Activated CD4-positive, alpha-beta T cell treated with anti-CD3 and anti-CD28 coated beads, Interleukin-2, amount 10 ng/mL, durations not matched to agents 24 days and 14 days (primary cell): ENCODE measurements at regions not wholly inside any gene's neighbourhood (a gene's known extent, or its start where the extent isn't known, plus 50 kb on each side); places are given as distances from the start of the nearest gene placed in this dataset.
"Not testable (repeated sequence)": the region's sequence is repeated elsewhere in the genome, so short reads cannot be mapped to it uniquely, and the experiment has no call there.

Experiments used
- DNase-seq: peaks from one replicate; pipeline ENCODE4 v3.0.0; 2022
- H3K27ac Mint-ChIP-seq: one replicate; pipeline ENCODE4 v1.8.0; 2022; ENCODE audit warnings: mild to moderate bottlenecking, mixed read lengths
- H3K27me3 Mint-ChIP-seq: one replicate; pipeline ENCODE4 v1.8.0; 2022; ENCODE audit warnings: mixed read lengths
- H3K36me3 Mint-ChIP-seq: one replicate; pipeline ENCODE4 v1.8.0; 2022; ENCODE audit warnings: low read depth, mild to moderate bottlenecking, mixed read lengths
- H3K4me1 Mint-ChIP-seq: one replicate; pipeline ENCODE4 v1.8.0; 2021; ENCODE audit warnings: mixed read lengths
- H3K4me3 Mint-ChIP-seq: one replicate; pipeline ENCODE4 v1.8.0; 2022; ENCODE audit warnings: mild to moderate bottlenecking, moderate library complexity, mixed read lengths
- H3K9me3 Mint-ChIP-seq: one replicate; pipeline ENCODE4 v1.8.0; 2021; ENCODE audit warnings: mixed read lengths
- intact Hi-C: fragments of 100-400 bp; cut with micrococcal nuclease; formaldehyde crosslinking; loops from one replicate; pipeline ENCODE4 v1.15.1; 2023

DNA sequence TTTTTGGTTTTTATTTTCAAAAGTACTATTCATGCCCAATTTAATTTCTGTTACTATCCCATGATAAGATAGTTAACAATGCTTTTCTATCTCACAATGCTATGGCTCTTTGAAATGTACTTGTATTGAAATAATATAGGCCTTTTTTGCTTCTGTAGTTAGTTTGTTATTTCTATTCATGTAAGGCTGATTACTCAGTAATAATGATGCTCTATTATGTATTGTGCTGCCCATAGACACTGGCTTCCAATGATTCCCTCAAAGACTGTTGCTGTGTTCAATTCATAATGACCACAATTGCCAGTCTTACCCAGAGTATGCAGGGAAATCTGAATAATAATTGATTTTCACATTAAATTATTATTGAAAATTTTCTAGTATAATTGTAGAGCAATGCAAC lies 155.5 kb upstream of the POT1 start:
- H3K27me3 Mint-ChIP-seq = no peaks in the 10 kb centered on the region
- no peaks in the 10 kb centered on the region for H3K4me1 Mint-ChIP-seq
- no peak for DNase-seq
- H3K9me3 Mint-ChIP-seq = no peaks in the 10 kb centered on the region
- intact Hi-C loops = no loop called here
- H3K27ac Mint-ChIP-seq = no peak overlapping the region
- H3K4me3 Mint-ChIP-seq = no peak overlapping the region
- no peaks in the 10 kb centered on the region for H3K36me3 Mint-ChIP-seq

DNA sequence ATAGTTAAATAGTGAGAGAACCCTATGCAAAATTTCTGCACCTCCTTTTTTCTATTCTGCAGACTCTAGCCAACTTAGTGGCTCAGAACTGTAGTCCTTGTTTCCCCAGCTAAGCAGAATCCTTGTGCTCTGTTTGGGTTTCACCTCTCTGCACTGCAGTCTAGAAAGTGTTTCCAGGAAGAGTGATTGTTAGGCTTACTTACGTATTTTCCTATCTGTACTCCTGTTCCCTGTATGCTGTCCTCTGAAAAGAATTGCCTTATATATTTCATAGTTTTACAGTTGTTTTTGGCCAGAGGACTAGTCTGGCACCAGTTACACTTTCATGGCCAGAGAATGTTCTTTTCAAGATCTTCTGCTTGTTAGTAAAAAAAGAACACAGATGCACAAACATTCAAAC lies 154.6 kb upstream of the POT1 start:
- intact Hi-C loops = no loop called here
- H3K27ac Mint-ChIP-seq = no peak overlapping the region
- DNase-seq = no peak
- no peaks in the 10 kb centered on the region for H3K4me1 Mint-ChIP-seq
- H3K36me3 Mint-ChIP-seq = no peaks in the 10 kb centered on the region
- H3K9me3 Mint-ChIP-seq = no peaks in the 10 kb centered on the region
- no peaks in the 10 kb centered on the region for H3K27me3 Mint-ChIP-seq
- H3K4me3 Mint-ChIP-seq = no peak overlapping the region

DNA sequence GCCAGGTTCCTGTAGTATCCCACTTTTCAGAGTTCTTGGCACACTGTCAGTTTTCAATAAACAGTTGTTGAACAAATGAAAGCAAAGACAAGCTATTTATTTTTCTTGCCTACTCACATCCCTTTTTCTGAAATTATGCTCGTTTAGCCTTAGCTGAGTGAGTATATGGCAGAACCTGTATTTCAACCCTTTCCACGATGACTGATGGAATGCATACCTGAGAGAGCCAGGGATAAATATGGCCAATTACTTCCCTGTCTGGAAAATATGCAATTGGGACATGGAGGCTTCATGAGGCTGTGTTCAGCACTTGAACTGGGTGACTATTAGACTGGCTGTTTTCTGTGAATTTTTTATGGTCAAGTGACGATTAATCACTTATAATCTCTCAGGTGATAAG lies 144.5 kb upstream of the POT1 start:
- H3K4me1 Mint-ChIP-seq = no peaks in the 10 kb centered on the region
- H3K36me3 Mint-ChIP-seq = no peaks in the 10 kb centered on the region
- no peak for DNase-seq
- no peak overlapping the region for H3K4me3 Mint-ChIP-seq
- no peaks in the 10 kb centered on the region for H3K9me3 Mint-ChIP-seq
- H3K27me3 Mint-ChIP-seq = no peaks in the 10 kb centered on the region
- intact Hi-C loops = no loop called here
- no peak overlapping the region for H3K27ac Mint-ChIP-seq

DNA sequence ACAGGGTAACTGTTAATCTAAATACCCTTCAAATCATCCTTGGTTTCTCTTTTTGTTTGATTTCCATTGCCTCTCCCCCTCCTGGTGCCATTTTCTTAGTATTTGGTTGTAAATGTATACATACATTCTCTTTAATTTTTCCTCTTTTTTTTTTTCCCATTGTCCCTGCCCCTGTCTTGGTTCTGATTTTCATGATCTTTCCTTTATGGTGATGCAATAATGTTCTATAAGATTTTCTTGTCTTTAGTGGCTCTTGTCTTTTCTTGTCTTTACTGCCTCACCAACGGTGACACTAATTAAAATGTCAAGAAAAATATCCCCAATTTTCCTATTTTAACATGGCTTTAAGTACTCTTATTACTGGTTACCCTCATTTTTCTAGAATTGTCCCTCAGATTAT lies 135.9 kb upstream of the POT1 start:
- H3K27ac Mint-ChIP-seq = no peak overlapping the region
- H3K4me3 Mint-ChIP-seq = no peak overlapping the region
- no peaks in the 10 kb centered on the region for H3K4me1 Mint-ChIP-seq
- H3K36me3 Mint-ChIP-seq = no peaks in the 10 kb centered on the region
- H3K9me3 Mint-ChIP-seq = no peaks in the 10 kb centered on the region
- intact Hi-C loops = no loop called here
- no peak for DNase-seq
- no peaks in the 10 kb centered on the region for H3K27me3 Mint-ChIP-seq

DNA sequence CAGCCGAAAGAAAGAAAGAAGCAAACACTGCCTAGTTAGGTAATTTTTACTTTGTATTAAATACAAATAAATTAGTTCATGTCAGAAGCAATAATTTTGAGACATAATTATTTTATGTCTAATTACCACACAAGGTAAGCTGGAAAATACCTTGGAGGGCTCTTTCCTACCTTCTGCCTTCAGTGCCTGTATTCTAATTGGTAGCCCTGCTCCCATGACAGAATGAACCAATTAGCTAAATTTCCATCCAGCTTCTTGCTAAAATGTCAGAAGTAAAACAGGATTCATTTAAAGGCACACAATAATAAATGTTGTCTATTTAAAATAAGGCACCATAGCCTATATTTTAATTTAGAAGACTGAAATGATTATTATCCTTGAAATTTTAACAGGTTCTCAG lies 135.4 kb upstream of the POT1 start:
- Mint-ChIP-seq H3K27ac (no peak overlapping the region), H3K9me3 (no peaks in the 10 kb centered on the region), H3K4me1 (no peaks in the 10 kb centered on the region), H3K27me3 (no peaks in the 10 kb centered on the region), H3K36me3 (no peaks in the 10 kb centered on the region), H3K4me3 (no peak overlapping the region)
- DNase-seq = no peak
- intact Hi-C loops = no loop called here

DNA sequence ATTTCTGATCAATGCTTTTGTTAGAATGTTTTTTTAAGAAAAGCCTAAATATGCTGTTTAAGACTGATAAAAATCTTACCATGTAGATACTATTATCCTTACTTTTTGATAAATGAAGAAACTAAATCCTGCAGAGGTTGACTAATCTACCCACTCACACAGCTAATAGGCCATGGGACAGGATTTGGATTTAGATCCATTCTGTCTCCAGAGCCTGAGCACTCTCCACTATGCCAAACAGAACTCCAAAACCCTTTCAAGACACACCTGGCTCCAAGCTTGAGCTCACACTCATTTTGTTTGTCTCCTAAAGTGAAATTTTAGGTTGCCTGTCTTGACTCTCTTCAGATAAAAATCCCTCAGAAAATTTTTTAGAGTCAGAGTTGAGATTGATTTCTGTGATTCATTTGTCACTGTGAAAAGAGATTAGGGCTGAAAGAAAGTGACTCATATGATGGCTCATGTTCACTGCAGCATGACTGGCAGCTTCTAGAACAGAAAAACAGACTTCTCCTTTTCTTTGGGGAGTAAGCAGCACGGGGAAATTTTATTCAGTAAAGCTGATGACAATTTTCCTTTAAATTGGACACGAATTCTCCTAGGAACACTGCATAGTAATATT lies 132.3 kb upstream of the POT1 start:
- no peaks in the 10 kb centered on the region for H3K27me3 Mint-ChIP-seq
- intact Hi-C loops = no loop called here
- no peak overlapping the region for H3K4me3 Mint-ChIP-seq
- no peaks in the 10 kb centered on the region for H3K36me3 Mint-ChIP-seq
- DNase-seq = no peak
- H3K4me1 Mint-ChIP-seq = no peaks in the 10 kb centered on the region
- no peak overlapping the region for H3K27ac Mint-ChIP-seq
- no peaks in the 10 kb centered on the region for H3K9me3 Mint-ChIP-seq

DNA sequence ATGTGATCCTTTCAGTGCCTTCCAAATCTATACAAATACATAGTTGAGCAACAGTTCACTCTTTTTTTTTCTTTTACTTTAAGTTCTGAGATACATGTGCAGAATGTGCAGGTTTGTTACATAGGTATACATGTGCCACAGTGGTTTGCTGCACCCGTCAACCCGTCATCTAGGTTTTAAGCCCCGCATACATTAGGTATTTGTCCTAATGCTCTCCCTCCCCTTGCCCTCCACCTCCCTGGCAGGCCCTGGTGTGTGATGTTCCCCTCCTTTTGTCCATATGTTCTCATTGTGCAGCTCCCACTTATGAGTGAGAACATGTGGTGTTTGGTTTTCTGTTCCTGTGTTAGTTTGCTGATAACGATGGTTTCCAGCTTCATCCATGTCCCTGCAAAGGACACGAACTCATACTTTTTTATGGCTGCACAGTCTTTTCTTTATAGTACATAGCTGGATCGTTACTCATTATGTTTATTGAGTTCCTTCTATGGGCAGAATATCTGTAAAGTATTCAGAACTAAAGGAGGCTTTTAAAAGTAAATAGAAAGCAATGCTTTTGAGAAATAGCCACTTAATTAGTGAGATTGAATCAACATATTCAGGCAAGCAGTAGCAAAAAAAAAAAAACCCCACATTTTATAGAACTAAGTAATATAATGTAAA lies 131.6 kb upstream of the POT1 start:
- DNase-seq, H3K27me3 Mint-ChIP-seq, H3K9me3 Mint-ChIP-seq, intact Hi-C loops, H3K27ac Mint-ChIP-seq, H3K36me3 Mint-ChIP-seq, H3K4me1 Mint-ChIP-seq, H3K4me3 Mint-ChIP-seq: not testable (repeated sequence)

DNA sequence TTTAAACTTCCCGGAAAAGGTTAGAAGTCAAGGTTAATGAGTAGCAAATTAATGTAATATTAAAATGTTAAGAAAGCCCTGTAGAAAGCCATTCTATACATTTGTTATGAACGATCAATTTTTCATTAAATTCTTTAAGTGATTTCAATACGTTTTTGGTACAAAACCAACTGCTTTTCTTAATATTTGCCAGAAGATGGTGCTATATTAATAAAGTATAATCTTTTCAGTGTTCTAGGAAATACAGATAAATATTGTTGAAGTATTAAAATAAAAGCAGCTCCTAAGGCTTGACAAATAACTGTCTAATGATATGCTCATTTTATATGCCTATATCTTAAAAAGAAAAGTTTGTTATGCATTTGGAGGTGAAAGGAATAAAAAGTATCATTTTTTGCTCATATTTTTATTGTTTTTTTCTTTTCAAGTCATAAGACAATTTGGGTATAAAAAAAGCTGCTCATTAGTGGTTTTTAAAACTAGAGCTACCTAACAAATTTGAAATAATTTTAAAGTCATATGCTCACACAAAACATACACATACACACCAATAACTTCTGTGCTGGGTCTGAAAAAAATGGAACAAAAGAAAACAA lies 130.3 kb upstream of the POT1 start:
- H3K9me3 Mint-ChIP-seq = no peaks in the 10 kb centered on the region
- H3K27ac Mint-ChIP-seq = no peak overlapping the region
- no peaks in the 10 kb centered on the region for H3K27me3 Mint-ChIP-seq
- intact Hi-C loops = no loop called here
- H3K4me1 Mint-ChIP-seq = no peaks in the 10 kb centered on the region
- no peaks in the 10 kb centered on the region for H3K36me3 Mint-ChIP-seq
- no peak for DNase-seq
- H3K4me3 Mint-ChIP-seq = no peak overlapping the region

DNA sequence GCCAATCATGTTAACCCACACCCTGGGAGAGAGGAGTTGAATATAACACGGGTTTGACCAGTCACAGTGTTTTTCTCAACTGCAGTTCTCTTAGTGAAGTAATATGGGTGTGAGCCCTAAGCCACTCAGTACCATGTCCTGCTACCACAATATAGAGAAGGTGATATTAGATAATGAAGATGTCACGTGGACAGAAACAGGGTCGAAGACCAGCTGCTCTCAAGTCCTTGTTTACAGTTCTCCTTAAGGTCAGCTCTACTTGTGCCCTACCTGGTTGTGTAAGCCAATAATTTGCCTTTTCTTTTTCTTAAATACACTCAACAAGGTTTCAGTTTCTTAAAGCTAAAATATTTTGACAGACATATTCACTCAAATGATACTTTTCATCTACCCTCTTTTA lies 128.3 kb upstream of the POT1 start:
- no peak overlapping the region for H3K27ac Mint-ChIP-seq
- H3K27me3 Mint-ChIP-seq = no peaks in the 10 kb centered on the region
- no peaks in the 10 kb centered on the region for H3K36me3 Mint-ChIP-seq
- no peak for DNase-seq
- H3K4me3 Mint-ChIP-seq = no peak overlapping the region
- intact Hi-C loops = no loop called here
- no peaks in the 10 kb centered on the region for H3K4me1 Mint-ChIP-seq
- no peaks in the 10 kb centered on the region for H3K9me3 Mint-ChIP-seq

DNA sequence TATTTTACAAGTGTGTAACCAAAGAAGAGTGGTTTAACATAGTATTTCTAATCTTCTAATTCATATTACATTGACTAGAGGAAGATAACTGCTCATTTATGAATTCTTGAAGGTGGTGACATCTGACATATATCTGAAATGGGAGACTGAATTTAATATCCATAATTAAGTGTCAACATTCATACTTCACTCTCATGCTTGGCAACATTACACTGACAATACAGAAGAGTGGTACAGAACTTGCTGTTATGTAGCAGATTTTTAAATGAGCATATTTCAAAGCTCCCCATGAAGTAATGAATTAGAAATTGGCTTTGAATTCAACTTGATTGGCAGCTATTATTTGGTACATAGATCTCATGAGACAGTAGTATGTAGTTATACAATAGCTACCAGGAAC lies 125.8 kb upstream of the POT1 start:
- H3K4me1 Mint-ChIP-seq = no peaks in the 10 kb centered on the region
- intact Hi-C loops = no loop called here
- H3K4me3 Mint-ChIP-seq = no peak overlapping the region
- H3K9me3 Mint-ChIP-seq = no peaks in the 10 kb centered on the region
- no peak overlapping the region for H3K27ac Mint-ChIP-seq
- no peaks in the 10 kb centered on the region for H3K36me3 Mint-ChIP-seq
- DNase-seq = no peak
- H3K27me3 Mint-ChIP-seq = no peaks in the 10 kb centered on the region

DNA sequence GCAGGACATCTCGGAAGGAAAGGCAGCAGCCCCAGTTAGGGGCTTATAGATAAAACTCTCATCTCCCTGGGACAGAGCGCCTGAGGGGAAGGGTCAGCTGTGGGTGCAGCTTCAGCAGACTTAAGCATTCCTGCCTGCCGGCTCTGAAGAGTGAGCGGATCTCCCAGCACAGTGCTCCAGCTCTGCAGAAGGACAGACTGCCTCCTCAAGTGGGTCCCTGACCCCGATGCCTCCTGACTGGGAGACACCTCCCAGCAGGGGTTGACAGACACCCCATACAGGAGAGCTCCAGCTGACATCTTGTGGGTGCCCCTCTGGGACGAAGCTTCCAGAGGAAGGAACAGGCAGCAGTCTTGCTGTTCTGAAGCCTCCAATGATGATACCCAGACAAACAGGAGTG lies 117.1 kb upstream of the POT1 start:
- no peak for DNase-seq
- no peaks in the 10 kb centered on the region for H3K4me1 Mint-ChIP-seq
- H3K27ac Mint-ChIP-seq = no peak overlapping the region
- H3K4me3 Mint-ChIP-seq = no peak overlapping the region
- no peaks in the 10 kb centered on the region for H3K27me3 Mint-ChIP-seq
- no peaks in the 10 kb centered on the region for H3K36me3 Mint-ChIP-seq
- intact Hi-C loops = no loop called here
- no peaks in the 10 kb centered on the region for H3K9me3 Mint-ChIP-seq

DNA sequence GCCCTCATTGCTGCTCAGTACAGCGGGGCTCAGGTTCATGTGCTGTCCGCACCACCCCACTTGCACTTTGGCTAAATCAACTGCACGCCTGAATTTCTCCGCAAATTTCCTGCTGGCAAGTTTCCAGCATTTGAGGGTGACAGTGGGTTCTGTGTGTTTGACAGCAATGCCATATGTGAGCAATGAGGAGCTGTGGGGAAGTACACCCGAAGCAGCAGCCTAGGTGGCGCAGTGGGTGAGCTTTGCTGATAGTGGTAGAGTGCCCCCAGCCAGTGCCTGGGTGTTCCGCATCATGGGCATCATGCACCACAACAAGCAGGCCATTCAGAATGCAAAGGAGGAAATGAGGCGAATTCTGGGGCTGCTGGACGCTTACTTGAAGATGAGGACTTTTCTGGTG lies 103.9 kb upstream of the POT1 start:
- Mint-ChIP-seq H3K4me3 (no peak overlapping the region), H3K4me1 (no peaks in the 10 kb centered on the region), H3K27ac (no peak overlapping the region), H3K36me3 (no peaks in the 10 kb centered on the region), H3K27me3 (no peaks in the 10 kb centered on the region), H3K9me3 (no peaks in the 10 kb centered on the region)
- intact Hi-C loops = no loop called here
- DNase-seq = no peak

DNA sequence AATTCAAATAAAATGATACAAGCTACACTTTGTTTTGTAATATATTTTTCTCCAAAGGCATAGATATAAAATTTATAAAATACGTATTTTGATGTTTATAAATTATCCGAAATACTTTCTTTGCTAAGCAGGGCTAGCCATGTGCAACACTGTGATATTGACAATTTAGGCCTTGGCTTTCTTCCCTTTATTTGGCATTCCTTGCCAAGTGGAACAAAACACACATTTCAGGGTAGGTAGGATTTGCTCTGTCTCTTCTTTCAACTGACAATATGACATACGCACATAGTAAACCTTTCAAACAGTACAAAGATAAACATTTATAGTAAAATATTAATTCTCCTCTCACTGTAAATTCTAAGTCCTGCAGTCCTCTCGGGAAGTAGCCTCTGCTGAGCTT lies 103.3 kb upstream of the POT1 start:
- H3K27ac Mint-ChIP-seq = no peak overlapping the region
- H3K27me3 Mint-ChIP-seq = no peaks in the 10 kb centered on the region
- no peaks in the 10 kb centered on the region for H3K36me3 Mint-ChIP-seq
- intact Hi-C loops = no loop called here
- H3K4me1 Mint-ChIP-seq = no peaks in the 10 kb centered on the region
- no peak for DNase-seq
- no peak overlapping the region for H3K4me3 Mint-ChIP-seq
- no peaks in the 10 kb centered on the region for H3K9me3 Mint-ChIP-seq

DNA sequence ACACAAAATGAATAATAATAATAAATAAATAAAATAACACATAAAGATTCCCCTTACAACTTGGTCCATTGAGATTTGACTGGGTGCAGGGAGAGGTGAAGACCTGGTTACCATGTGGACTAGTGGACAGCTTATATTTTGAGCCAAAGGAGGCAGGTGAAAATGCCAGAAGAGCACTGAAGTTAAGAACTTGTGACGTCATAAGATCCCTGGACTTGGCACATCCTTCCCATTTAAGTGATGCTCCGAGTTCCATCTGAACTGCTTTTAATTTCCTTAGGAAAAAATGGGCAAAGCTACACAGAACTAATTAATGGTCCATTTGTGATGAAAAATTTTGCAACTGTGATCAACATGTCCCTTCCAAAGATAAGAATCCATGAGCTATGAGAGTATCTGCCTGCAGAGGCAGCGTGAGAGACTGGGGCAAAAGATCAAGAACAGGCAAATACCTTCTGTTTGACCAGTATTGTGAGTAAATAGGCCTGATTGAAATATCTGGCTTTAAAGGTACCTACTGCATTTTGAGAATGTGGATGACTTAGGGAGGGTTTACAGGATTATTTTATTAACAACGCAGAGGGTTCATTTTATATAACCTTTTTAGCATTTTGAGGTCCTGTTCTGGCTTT lies 101.2 kb upstream of the POT1 start:
- intact Hi-C loops = no loop called here
- Mint-ChIP-seq H3K4me1 (no peaks in the 10 kb centered on the region), H3K27ac (no peak overlapping the region), H3K4me3 (no peak overlapping the region), H3K9me3 (no peaks in the 10 kb centered on the region), H3K36me3 (no peaks in the 10 kb centered on the region), H3K27me3 (no peaks in the 10 kb centered on the region)
- no peak for DNase-seq
